ENCODE measurements at regions not wholly inside any gene's neighbourhood (a gene's known extent, or its start where the extent isn't known, plus 50 kb on each side); places are given as distances from the start of the nearest gene placed in this dataset.

GRCh38 chr2:120518819-120519218 is 172.9 kb downstream of the INHBB start:
- ChIA-PET POLR2A (no interaction called here), CTCF (no interaction called here)
- Histone ChIP-seq H3K9me3 (ENCODE audit: control insufficient read depth in 1 of 2, insufficient read depth in 1 of 2, low read length in 2 of 2) (peaks cover 0 to 4% of the 10 kb centered on the region in 2 experiments), H3K4me3 (ENCODE audit: low read length) (no peak overlapping the region), H3K4me1 (ENCODE audit: insufficient read depth, low read length) (no peaks in the 10 kb centered on the region), H3K27me3 (ENCODE audit: control insufficient read depth in 1 of 2, insufficient read depth in 2 of 2, low read length in 2 of 2) (peaks cover 3 to 5% of the 10 kb centered on the region in 2 experiments), H3K27ac (ENCODE audit: low read depth in 1 of 2, low read length in 2 of 2) (no peak overlapping the region), H3K36me3 (ENCODE audit: insufficient read depth, low read length) (no peaks in the 10 kb centered on the region)
- ATAC-seq (ENCODE audit: poor library complexity) (no peak), DNase-seq (no peak)
- Mint-ChIP-seq H3K36me3 (ENCODE audit: low read depth) (no peaks in the 10 kb centered on the region), H3K4me3 (no peak overlapping the region), H3K4me1 (ENCODE audit: low read depth) (no peaks in the 10 kb centered on the region), H3K27me3 (peaks cover 42% of the 10 kb centered on the region), H3K27ac (no peak overlapping the region), H3K9me3 (no peaks in the 10 kb centered on the region)
- TF ChIP-seq CTCF (IDR thresholded peaks at IDR 0.05) = no peak
- intact Hi-C loops (cut with DNase I, micrococcal nuclease) = no loop called here

GRCh38 chr2:120519469-120519868 is 173.5 kb downstream of the INHBB start:
- Histone ChIP-seq H3K4me1 (ENCODE audit: insufficient read depth, low read length) (no peaks in the 10 kb centered on the region), H3K9me3 (ENCODE audit: control insufficient read depth in 1 of 2, insufficient read depth in 1 of 2, low read length in 2 of 2) (peaks cover 0 to 4% of the 10 kb centered on the region in 2 experiments), H3K36me3 (ENCODE audit: insufficient read depth, low read length) (no peaks in the 10 kb centered on the region), H3K27me3 (ENCODE audit: control insufficient read depth in 1 of 2, insufficient read depth in 2 of 2, low read length in 2 of 2) (peaks cover 3 to 5% of the 10 kb centered on the region in 2 experiments), H3K4me3 (ENCODE audit: low read length) (no peak overlapping the region), H3K27ac (ENCODE audit: low read depth in 1 of 2, low read length in 2 of 2) (no peak overlapping the region)
- Mint-ChIP-seq H3K27me3 (peaks cover 45% of the 10 kb centered on the region), H3K27ac (no peak overlapping the region), H3K4me3 (no peak overlapping the region), H3K4me1 (ENCODE audit: low read depth) (no peaks in the 10 kb centered on the region), H3K36me3 (ENCODE audit: low read depth) (no peaks in the 10 kb centered on the region), H3K9me3 (no peaks in the 10 kb centered on the region)
- no peak for DNase-seq
- no peak for ATAC-seq (ENCODE audit: poor library complexity)
- TF ChIP-seq CTCF (IDR thresholded peaks at IDR 0.05) = no peak
- CTCF ChIA-PET = no interaction called here
- POLR2A ChIA-PET = no interaction called here
- intact Hi-C loops (cut with DNase I, micrococcal nuclease) = no loop called here

GRCh38 chr2:120520454-120520853 is 174.5 kb downstream of the INHBB start:
- no peaks in the 10 kb centered on the region for H3K9me3 Mint-ChIP-seq
- H3K27ac Mint-ChIP-seq = no peak overlapping the region
- CTCF ChIA-PET = no interaction called here
- Histone ChIP-seq H3K27me3 (ENCODE audit: control insufficient read depth in 1 of 2, insufficient read depth in 2 of 2, low read length in 2 of 2) (peaks cover 3 to 5% of the 10 kb centered on the region in 2 experiments), H3K36me3 (ENCODE audit: insufficient read depth, low read length) (no peaks in the 10 kb centered on the region), H3K4me3 (ENCODE audit: low read length) (no peak overlapping the region), H3K4me1 (ENCODE audit: insufficient read depth, low read length) (no peaks in the 10 kb centered on the region), H3K27ac (ENCODE audit: low read depth in 1 of 2, low read length in 2 of 2) (no peak overlapping the region), H3K9me3 (ENCODE audit: control insufficient read depth in 1 of 2, insufficient read depth in 1 of 2, low read length in 2 of 2) (peaks cover 0 to 4% of the 10 kb centered on the region in 2 experiments)
- no peaks in the 10 kb centered on the region for H3K4me1 Mint-ChIP-seq (ENCODE audit: low read depth)
- POLR2A ChIA-PET = no interaction called here
- no peak for TF ChIP-seq CTCF (IDR thresholded peaks at IDR 0.05)
- H3K27me3 Mint-ChIP-seq = peaks cover 49% of the 10 kb centered on the region
- no peak for ATAC-seq (ENCODE audit: poor library complexity)
- H3K4me3 Mint-ChIP-seq = no peak overlapping the region
- no peak for DNase-seq
- no peaks in the 10 kb centered on the region for H3K36me3 Mint-ChIP-seq (ENCODE audit: low read depth)
- intact Hi-C loops (cut with DNase I, micrococcal nuclease) = no loop called here
